CD4-positive, alpha-beta T cell treated with Interleukin-12 subunit alpha and Interleukin-12 subunit beta, for 1 hour (primary cell): ENCODE measurements at regions not wholly inside any gene's neighbourhood (a gene's known extent, or its start where the extent isn't known, plus 50 kb on each side); places are given as distances from the start of the nearest gene placed in this dataset.

Experiments used
- DNase-seq: peaks from one replicate; pipeline ENCODE4 v3.0.0-alpha.2; 2020

DNA sequence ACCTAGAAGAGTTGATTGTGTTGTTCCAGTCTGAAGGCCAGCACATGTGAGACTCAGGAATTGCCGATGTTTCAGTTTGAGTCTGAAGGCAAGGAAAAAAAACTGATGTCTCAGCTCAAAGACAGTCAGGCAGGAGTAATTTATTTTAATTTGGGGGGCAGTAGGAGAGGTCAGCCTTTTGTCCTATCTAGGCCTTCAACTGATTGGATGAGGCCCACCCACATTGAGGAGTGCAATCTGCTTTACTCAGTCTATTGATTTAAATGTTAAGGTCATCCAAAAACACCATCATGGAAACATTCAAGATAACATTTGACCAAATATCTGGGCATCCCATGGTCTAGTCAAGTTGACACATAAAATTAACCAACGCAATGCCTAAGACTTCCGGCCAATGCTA lies 288.9 kb downstream of the CDK5RAP2 start:
- no peak for DNase-seq

- DNase-seq = no peak
These were observed 289.7 kb downstream of the CDK5RAP2 start for GRCh38 chr9:120289990-120290975.

GRCh38 chr9:120289098-120289497 lies 290.9 kb downstream of the CDK5RAP2 start:
- DNase-seq = no peak

DNA sequence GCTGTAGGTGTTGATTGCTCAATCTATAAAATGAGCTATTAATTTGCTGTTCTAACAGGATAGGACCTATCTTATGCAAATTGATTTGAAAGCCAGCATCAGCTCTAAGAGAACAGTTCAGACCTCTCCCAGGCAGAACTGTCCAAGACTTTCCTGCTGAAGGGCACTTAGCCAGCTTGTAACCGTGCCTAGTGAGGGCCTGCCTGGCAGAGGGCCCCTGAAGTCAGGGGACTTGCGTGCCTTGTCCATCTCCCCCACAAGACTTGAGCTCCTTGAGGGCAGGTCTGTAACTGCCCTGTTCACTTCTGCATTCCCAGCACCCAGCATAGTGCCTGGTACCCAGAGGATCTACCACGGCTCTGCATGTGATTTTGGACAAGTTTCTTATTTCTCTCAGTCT lies 293.4 kb downstream of the CDK5RAP2 start:
- DNase-seq = no peak

- DNase-seq = no peak
These were observed 295.1 kb downstream of the CDK5RAP2 start for GRCh38 chr9:120284821-120285220.

DNA sequence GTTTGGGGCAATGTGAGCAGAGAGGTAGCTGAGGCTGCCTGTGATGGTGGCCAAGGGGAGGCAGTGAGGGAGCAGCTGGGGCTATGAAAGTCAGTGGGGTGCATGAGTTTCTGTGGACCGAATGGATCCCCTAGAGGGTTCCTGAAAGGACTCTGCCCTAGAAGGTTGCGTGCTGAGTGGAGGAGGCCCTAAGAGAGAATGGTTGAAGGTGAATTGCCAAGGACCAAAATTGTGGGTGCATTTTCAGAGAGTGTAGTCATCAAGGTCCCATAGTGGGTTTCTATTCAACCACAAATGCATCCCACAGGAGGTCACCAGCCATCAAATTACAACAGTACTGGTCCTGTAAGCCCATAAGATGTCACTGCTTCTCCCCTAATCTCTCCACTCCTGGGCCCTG lies 298.3 kb downstream of the CDK5RAP2 start:
- no peak for DNase-seq

DNA sequence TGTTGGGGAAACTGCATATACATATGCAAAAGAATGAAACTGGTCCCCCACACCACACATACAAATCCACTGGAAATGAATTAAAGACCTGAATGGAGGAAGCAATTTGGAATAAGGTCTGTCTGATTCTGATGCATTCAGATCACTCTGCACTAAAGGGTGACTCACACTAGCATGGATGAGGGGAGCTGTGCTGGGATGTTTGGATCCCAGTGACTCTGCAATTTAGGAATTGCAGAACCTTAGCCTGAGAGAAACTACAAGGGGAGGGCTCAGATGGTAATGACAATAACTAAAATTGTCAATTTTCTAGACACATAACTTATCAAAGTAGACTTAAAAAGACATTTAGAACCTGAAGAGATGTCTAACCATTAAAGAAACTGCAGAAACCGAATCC lies 312.0 kb downstream of the CDK5RAP2 start:
- no peak for DNase-seq

GRCh38 chr9:120265791-120266190 lies 314.2 kb downstream of the CDK5RAP2 start:
- DNase-seq = no peak

- no peak for DNase-seq
These were observed 315.4 kb downstream of the CDK5RAP2 start for GRCh38 chr9:120264528-120264927.

- no peak for DNase-seq
These were observed 316.1 kb downstream of the CDK5RAP2 start for GRCh38 chr9:120263836-120264235.

- no peak for DNase-seq
These were observed 318.5 kb downstream of the CDK5RAP2 start for GRCh38 chr9:120261419-120261818.

- DNase-seq = no peak
These were observed 320.9 kb downstream of the CDK5RAP2 start for GRCh38 chr9:120259100-120259499.

DNA sequence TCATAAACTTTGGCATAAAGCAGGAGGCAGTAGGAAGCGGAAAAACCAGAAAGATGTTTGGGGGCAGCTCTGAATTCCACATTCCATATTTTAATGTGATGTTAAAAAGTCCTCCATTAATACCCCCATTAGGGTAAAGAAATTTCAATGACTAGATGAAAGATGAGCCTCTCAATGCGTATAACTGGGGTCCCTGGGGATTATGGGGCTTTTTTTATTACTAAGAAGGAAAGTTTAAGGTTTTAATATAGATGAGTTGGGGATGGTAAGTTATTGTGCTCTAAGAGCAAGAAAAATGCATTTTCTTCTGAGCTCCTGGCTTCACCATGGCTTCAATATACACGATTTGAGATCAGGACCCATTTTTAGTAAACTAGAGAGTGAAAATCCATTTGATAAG lies 321.9 kb downstream of the CDK5RAP2 start:
- no peak for DNase-seq

GRCh38 chr9:120257483-120257882 lies 322.5 kb downstream of the CDK5RAP2 start:
- DNase-seq = no peak

- no peak for DNase-seq
These were observed 323.8 kb downstream of the CDK5RAP2 start for GRCh38 chr9:120256146-120256545.

DNA sequence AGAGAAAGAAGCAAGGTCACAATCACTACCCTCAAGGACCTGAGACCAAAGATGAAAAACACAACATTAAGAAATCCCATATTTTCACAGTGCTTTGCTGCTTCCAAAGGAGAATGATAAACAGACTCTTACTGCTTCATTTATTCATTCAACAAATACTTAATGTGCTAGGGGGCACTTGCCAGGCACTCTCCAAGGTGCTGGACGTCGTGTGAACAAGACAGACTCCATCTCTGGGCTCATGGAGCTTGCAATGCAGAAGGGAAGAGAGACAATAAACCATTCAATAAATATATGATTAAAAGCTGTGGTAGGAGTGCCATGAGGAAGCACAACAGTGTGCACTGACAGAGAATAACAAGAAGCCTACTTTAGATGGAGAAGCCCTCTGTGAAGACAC lies 327.7 kb downstream of the CDK5RAP2 start:
- DNase-seq = no peak

DNA sequence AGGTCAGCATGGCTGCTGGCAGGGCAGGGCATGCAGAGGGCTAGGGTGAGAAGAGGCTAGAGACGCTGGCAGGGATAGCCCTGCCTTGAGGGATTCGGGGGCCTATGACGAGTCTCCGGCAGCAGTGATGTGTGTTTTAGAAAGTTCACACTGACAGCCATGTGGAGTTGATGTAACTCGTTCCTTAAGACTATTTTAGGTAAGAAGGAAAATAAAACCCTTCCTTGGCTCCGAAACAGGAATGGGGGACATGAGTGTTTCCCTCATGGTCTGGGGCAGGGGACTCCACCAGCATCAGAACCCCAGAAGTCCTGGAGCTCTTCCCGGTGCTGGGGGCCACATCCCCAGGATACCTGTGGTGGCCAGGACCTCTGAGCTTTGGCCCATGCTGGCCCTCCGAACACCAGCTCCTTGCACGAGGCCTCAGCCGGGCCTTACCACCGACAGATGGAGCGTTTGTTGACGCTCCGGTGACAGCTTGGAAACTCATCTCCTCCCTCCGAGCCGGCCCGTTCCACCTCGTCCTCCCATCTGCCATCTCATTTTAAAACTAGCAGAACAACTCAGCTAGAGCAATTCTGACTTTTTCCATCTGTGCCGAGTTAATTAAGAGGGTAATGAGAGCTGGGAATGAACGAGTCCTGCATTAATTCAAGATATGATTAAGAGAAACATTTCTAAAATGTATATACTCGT lies 337.7 kb downstream of the CDK5RAP2 start:
- DNase-seq = no peak

GRCh38 chr9:120236596-120236995 lies 343.4 kb downstream of the CDK5RAP2 start:
- no peak for DNase-seq

DNA sequence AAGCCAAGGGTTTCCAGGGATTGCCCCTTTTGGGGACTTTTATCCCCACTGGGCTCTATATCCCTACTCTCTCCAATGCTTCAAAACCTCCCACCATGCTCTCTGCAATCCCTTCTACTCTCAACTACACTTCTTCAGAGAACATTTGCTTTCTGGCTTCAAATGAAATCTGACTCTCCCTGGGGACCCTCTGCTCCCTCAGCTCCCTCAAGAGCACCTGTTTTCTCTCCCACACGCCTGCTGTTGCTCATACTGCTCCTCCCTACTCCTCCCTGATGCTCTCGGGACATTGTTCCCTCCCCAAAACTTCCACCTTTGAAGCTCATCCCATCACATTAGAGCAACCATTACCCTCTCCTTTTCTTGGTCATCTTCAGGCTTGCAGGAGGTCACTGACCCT lies 344.9 kb downstream of the CDK5RAP2 start:
- DNase-seq = no peak

- no peak for DNase-seq
These were observed 349.7 kb downstream of the CDK5RAP2 start for GRCh38 chr9:120230227-120230626.

DNA sequence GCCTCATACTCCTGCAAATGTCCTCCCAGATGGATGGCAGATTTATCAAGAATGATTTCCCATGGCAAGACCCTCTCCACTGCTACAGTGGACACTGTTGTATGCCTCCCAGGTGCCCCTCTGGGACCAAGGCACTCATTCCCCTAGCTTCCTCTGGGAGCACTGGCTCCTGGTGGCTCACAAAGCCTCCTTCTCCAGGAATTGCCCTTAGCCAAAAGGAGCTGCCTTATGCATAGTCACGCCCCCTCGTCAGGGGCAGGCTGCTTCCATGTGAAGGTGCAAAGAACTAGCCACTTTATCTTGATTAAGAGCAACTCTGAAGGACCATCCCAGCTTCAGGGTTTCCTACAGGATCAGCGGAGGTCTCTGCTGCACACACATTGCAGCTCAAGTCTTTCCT lies 358.1 kb downstream of the CDK5RAP2 start:
- DNase-seq = no peak

GRCh38 chr9:120214332-120214731 lies 365.6 kb downstream of the CDK5RAP2 start:
- no peak for DNase-seq

- no peak for DNase-seq
These were observed 367.1 kb downstream of the CDK5RAP2 start for GRCh38 chr9:120212853-120213200.

GRCh38 chr9:120212153-120212852 lies 367.7 kb downstream of the CDK5RAP2 start:
- DNase-seq = no peak
